ENCODE measurements at regions not wholly inside any gene's neighbourhood (a gene's known extent, or its start where the extent isn't known, plus 50 kb on each side); places are given as distances from the start of the nearest gene placed in this dataset.

GRCh38 chr9:11107196-11107595, 494.4 kb upstream of the PTPRD start:
- no peaks in the 10 kb centered on the region for H3K36me3 Mint-ChIP-seq
- no peaks in the 10 kb centered on the region for H3K4me1 Mint-ChIP-seq
- H3K9me3 Mint-ChIP-seq: peaks cover 13% of the 10 kb centered on the region
- no peak for ATAC-seq
- no peak overlapping the region for H3K27ac Mint-ChIP-seq
- no peak overlapping the region for H3K4me3 Mint-ChIP-seq
- H3K27me3 Mint-ChIP-seq: no peaks in the 10 kb centered on the region

DNA sequence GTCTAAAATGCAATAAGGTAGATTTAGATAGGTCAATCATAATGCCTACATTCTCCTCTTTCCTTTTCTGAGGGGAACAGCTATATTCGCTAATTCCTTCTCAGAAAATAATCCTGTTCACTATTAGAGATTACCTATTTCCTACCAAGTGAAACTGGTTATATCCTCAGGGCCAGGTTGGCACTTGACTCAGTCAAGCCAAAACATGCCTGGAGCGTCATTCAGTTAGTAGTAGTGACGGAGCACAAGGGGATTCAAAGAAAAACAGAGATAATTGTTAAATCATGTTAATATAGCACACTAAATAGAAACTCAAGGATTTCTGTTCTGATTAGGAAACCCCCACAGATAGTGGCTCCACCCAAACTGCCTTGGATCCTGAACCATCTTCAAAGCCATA, 515.4 kb upstream of the PTPRD start:
- Mint-ChIP-seq H3K4me3 (no peak overlapping the region), H3K27me3 (no peaks in the 10 kb centered on the region), H3K4me1 (no peaks in the 10 kb centered on the region), H3K36me3 (no peaks in the 10 kb centered on the region), H3K9me3 (peaks cover 3% of the 10 kb centered on the region), H3K27ac (no peak overlapping the region)
- no peak for ATAC-seq

GRCh38 chr9:11135851-11136250, 523.0 kb upstream of the PTPRD start:
- no peak for ATAC-seq
- Mint-ChIP-seq H3K9me3 (peaks cover 2% of the 10 kb centered on the region), H3K27ac (no peak overlapping the region), H3K4me1 (no peaks in the 10 kb centered on the region), H3K36me3 (no peaks in the 10 kb centered on the region), H3K27me3 (no peaks in the 10 kb centered on the region), H3K4me3 (no peak overlapping the region)

- H3K27me3 Mint-ChIP-seq: no peaks in the 10 kb centered on the region
- no peaks in the 10 kb centered on the region for H3K36me3 Mint-ChIP-seq
- H3K9me3 Mint-ChIP-seq: peaks cover 8% of the 10 kb centered on the region
- no peak overlapping the region for H3K4me3 Mint-ChIP-seq
- no peaks in the 10 kb centered on the region for H3K4me1 Mint-ChIP-seq
- no peak for ATAC-seq
- H3K27ac Mint-ChIP-seq: no peak overlapping the region
Measured at GRCh38 chr9:11141357-11141756, 528.6 kb upstream of the PTPRD start.

- H3K4me3 Mint-ChIP-seq: no peak overlapping the region
- no peak overlapping the region for H3K27ac Mint-ChIP-seq
- no peaks in the 10 kb centered on the region for H3K27me3 Mint-ChIP-seq
- H3K4me1 Mint-ChIP-seq: no peaks in the 10 kb centered on the region
- ATAC-seq: no peak
- peaks cover 16% of the 10 kb centered on the region for H3K9me3 Mint-ChIP-seq
- H3K36me3 Mint-ChIP-seq: no peaks in the 10 kb centered on the region
Measured at GRCh38 chr9:11142965-11143738, 530.4 kb upstream of the PTPRD start.

DNA sequence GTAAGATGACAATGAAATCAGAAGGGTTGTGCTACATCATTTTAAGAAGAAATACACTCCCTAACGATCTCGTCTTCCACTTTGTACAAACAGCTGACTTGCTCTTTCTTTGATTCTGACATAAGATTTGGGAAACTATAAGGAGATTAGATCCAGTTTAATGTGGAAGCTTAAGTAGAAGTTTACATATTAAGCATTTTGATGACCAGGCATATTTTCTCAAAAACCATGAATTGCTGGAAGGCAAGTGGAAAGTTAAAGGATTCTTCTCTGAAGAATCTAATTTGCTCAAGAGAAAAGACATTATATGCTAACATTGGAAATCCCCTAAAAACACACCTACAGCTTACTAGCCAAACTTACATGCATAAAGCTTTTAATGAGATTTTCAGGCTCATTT, 531.9 kb upstream of the PTPRD start:
- ATAC-seq: no peak
- Mint-ChIP-seq H3K27ac (no peak overlapping the region), H3K9me3 (peaks cover 16% of the 10 kb centered on the region), H3K4me1 (no peaks in the 10 kb centered on the region), H3K27me3 (no peaks in the 10 kb centered on the region), H3K4me3 (no peak overlapping the region), H3K36me3 (no peaks in the 10 kb centered on the region)

GRCh38 chr9:11148189-11148588, 535.4 kb upstream of the PTPRD start:
- ATAC-seq: no peak
- peaks cover 13% of the 10 kb centered on the region for H3K9me3 Mint-ChIP-seq
- H3K27ac Mint-ChIP-seq: no peak overlapping the region
- H3K27me3 Mint-ChIP-seq: no peaks in the 10 kb centered on the region
- no peaks in the 10 kb centered on the region for H3K4me1 Mint-ChIP-seq
- H3K4me3 Mint-ChIP-seq: no peak overlapping the region
- H3K36me3 Mint-ChIP-seq: no peaks in the 10 kb centered on the region

- no peak for ATAC-seq
- H3K27ac Mint-ChIP-seq: no peak overlapping the region
- H3K9me3 Mint-ChIP-seq: peaks cover 13% of the 10 kb centered on the region
- no peaks in the 10 kb centered on the region for H3K4me1 Mint-ChIP-seq
- no peaks in the 10 kb centered on the region for H3K36me3 Mint-ChIP-seq
- no peak overlapping the region for H3K4me3 Mint-ChIP-seq
- H3K27me3 Mint-ChIP-seq: no peaks in the 10 kb centered on the region
Measured at GRCh38 chr9:11149065-11149464, 536.3 kb upstream of the PTPRD start.

DNA sequence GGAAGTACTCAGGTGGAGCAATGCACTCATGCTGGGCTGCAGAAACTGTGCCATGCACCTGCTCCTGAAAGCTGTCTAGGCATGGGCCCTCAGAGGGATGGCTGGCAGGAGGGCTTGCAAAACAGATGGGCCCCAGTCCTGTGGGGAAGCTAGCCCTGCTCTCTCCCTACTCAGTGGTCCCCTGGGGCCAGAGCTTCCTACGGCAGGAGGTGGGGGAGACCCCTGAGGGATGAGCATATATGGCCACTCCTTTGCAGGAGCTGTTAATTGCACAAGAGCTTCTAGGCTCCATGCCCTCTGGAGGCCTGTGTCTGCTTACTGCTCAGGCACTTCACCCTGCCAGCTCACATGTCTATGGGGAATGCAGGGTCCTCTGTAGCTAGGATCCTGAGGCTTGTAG, 545.3 kb upstream of the PTPRD start:
- Mint-ChIP-seq H3K9me3 (peaks cover 9% of the 10 kb centered on the region), H3K27me3 (no peaks in the 10 kb centered on the region), H3K36me3 (no peaks in the 10 kb centered on the region), H3K4me1 (no peaks in the 10 kb centered on the region), H3K4me3 (no peak overlapping the region), H3K27ac (no peak overlapping the region)
- ATAC-seq: no peak

GRCh38 chr9:11158676-11159075, 545.9 kb upstream of the PTPRD start:
- Mint-ChIP-seq H3K27me3 (no peaks in the 10 kb centered on the region), H3K4me3 (no peak overlapping the region), H3K36me3 (no peaks in the 10 kb centered on the region), H3K4me1 (no peaks in the 10 kb centered on the region), H3K9me3 (peaks cover 9% of the 10 kb centered on the region), H3K27ac (no peak overlapping the region)
- ATAC-seq: no peak

DNA sequence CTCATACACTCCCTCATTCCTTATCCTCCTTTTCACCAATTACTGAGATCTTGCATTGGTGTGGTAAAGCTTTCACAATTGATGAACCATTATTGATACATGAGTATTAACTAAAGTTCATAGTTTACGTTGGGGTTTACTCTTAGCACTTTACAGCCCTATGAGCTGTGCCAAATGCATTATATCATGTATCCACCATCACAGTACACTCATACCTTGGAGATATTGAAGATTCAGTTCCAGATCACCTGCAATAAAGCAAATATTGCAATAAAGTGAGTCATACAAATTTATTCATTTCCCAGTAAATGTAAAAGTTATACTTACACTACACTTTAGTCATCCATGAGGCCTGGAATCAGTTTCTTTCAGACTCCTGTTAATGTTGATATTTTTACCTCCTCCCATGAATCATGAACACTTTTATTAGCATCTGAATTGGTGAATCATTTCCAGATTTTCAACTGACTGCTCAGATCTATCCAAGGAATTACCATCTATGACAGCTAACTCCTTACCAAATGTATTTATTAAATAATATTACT, 546.6 kb upstream of the PTPRD start:
- Mint-ChIP-seq H3K36me3 (no peaks in the 10 kb centered on the region), H3K27me3 (no peaks in the 10 kb centered on the region), H3K27ac (no peak overlapping the region), H3K4me1 (no peaks in the 10 kb centered on the region), H3K9me3 (peaks cover 9% of the 10 kb centered on the region), H3K4me3 (no peak overlapping the region)
- ATAC-seq: no peak

DNA sequence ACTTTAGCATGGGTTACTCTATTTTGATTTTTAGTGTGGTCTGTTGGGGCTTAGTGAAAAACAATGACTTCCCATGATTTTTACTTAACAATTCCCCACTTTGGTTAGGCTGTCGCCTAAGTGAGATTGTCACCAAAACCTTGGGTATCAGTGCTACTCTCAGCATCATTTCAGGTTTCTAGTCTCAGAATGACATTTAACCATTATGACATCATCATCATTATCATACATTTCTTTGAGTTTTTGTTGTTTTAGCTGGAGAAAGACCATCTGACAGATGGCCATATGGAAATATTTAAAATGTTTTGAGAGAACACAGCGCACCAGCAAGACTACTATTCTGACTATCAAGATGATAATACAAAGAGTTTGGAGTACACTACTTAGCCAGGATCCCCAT, 551.0 kb upstream of the PTPRD start:
- no peak for ATAC-seq
- Mint-ChIP-seq H3K36me3 (no peaks in the 10 kb centered on the region), H3K27me3 (no peaks in the 10 kb centered on the region), H3K4me1 (no peaks in the 10 kb centered on the region), H3K27ac (no peak overlapping the region), H3K9me3 (peaks cover 2% of the 10 kb centered on the region), H3K4me3 (no peak overlapping the region)

DNA sequence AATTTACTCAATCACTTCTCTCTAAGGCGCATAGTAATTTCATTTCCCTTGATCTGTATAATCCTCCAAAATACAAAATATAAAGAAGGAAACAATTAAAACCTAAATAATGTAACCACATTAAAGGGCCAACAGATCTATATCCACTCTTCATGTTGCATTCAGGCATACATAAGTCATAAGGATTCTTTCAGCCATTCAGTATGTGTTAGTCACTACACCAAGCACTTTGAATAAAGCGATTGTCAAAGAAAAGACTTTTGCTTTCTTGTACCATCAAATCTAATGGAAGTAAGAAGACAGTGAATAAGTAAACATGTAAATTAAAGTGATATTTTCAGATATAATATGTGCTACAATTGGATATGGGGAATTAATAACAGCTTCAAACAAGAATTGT, 569.2 kb upstream of the PTPRD start:
- Mint-ChIP-seq H3K27ac (no peak overlapping the region), H3K4me3 (no peak overlapping the region), H3K36me3 (no peaks in the 10 kb centered on the region), H3K4me1 (no peaks in the 10 kb centered on the region), H3K27me3 (no peaks in the 10 kb centered on the region), H3K9me3 (peaks cover 16% of the 10 kb centered on the region)
- ATAC-seq: no peak

- Mint-ChIP-seq H3K36me3 (no peaks in the 10 kb centered on the region), H3K27ac (no peak overlapping the region), H3K27me3 (no peaks in the 10 kb centered on the region), H3K4me3 (no peak overlapping the region), H3K9me3 (peaks cover 10% of the 10 kb centered on the region), H3K4me1 (no peaks in the 10 kb centered on the region)
- no peak for ATAC-seq
Measured at GRCh38 chr9:11190719-11191118, 577.9 kb upstream of the PTPRD start.

GRCh38 chr9:11192993-11193392, 580.2 kb upstream of the PTPRD start:
- Mint-ChIP-seq H3K36me3 (no peaks in the 10 kb centered on the region), H3K27me3 (no peaks in the 10 kb centered on the region), H3K4me3 (no peak overlapping the region), H3K4me1 (no peaks in the 10 kb centered on the region), H3K9me3 (peaks cover 9% of the 10 kb centered on the region), H3K27ac (no peak overlapping the region)
- ATAC-seq: no peak

- Mint-ChIP-seq H3K4me1 (no peaks in the 10 kb centered on the region), H3K9me3 (peaks cover 5% of the 10 kb centered on the region), H3K27ac (no peak overlapping the region), H3K4me3 (no peak overlapping the region), H3K27me3 (no peaks in the 10 kb centered on the region), H3K36me3 (no peaks in the 10 kb centered on the region)
- ATAC-seq: no peak
Measured at GRCh38 chr9:11194246-11194645, 581.4 kb upstream of the PTPRD start.

All from stimulated activated memory B cell treated with anti-CD40 and anti-IgM and Interleukin-4, amounts not matched to agents 10 μg/mL and 1 μg/mL and 100 μg/mL, for 72 hours (primary cell).